ENCODE measurements at regions not wholly inside any gene's neighbourhood (a gene's known extent, or its start where the extent isn't known, plus 50 kb on each side); places are given as distances from the start of the nearest gene placed in this dataset.

- no peaks in the 10 kb centered on the region for H3K36me3 ChIP-seq (ENCODE audit: control insufficient read depth, insufficient read depth, low read length)
- H2AFZ ChIP-seq (ENCODE audit: low read length), result no peak overlapping the region
- H4K20me1 ChIP-seq (ENCODE audit: control insufficient read depth, extremely low read depth, insufficient read depth, low read length), result no peaks in the 10 kb centered on the region
- no peak overlapping the region for H3K4me3 ChIP-seq (replicated peaks in 1 of 4; ENCODE audit: control extremely low read depth in 1 of 4, insufficient read depth in 1 of 4, low read depth in 3 of 4, low read length in 4 of 4)
- no peaks in the 10 kb centered on the region for H3K4me1 ChIP-seq (ENCODE audit: control insufficient read depth, extremely low read depth, insufficient read depth, low read length)
- DNase-seq (ENCODE audit: low read depth in 2 of 2), result no peak
- no peaks in the 10 kb centered on the region for H3K79me2 ChIP-seq (ENCODE audit: control insufficient read depth, insufficient read depth, low read length)
- H3K9ac ChIP-seq (ENCODE audit: insufficient read depth, low read length), result no peak overlapping the region
- no peak for TF ChIP-seq EZH2 (IDR thresholded peaks at IDR 0.05; ENCODE audit: low read length, missing control alignments)
- TF ChIP-seq CTCF (conservative IDR thresholded peaks at IDR 0.05 in 1 of 2, IDR thresholded peaks at IDR 0.05 in 1 of 2; ENCODE audit: low read depth in 1 of 2, low read length in 2 of 2), result no peak
- no peak overlapping the region for H3K4me2 ChIP-seq (ENCODE audit: extremely low read depth, insufficient read depth, low read length)
- H3K9me3 ChIP-seq (ENCODE audit: control insufficient read depth, insufficient read depth, low read depth, low read length), result no peaks in the 10 kb centered on the region
- H3K27ac ChIP-seq (ENCODE audit: insufficient read depth, low read length), result no peak overlapping the region
- no peaks in the 10 kb centered on the region for H3K27me3 ChIP-seq (ENCODE audit: control insufficient read depth, insufficient read depth, low read length)
These were observed 71.0 kb downstream of the NENF start for GRCh38 chr1:212503714-212504113.

GRCh38 chr1:212504171-212504803 is 71.6 kb downstream of the NENF start:
- Histone ChIP-seq H3K27me3 (ENCODE audit: control insufficient read depth, insufficient read depth, low read length) (no peaks in the 10 kb centered on the region), H3K4me1 (ENCODE audit: control insufficient read depth, extremely low read depth, insufficient read depth, low read length) (no peaks in the 10 kb centered on the region), H3K9me3 (ENCODE audit: control insufficient read depth, insufficient read depth, low read depth, low read length) (no peaks in the 10 kb centered on the region), H3K4me2 (ENCODE audit: extremely low read depth, insufficient read depth, low read length) (no peak overlapping the region), H3K36me3 (ENCODE audit: control insufficient read depth, insufficient read depth, low read length) (no peaks in the 10 kb centered on the region), H3K27ac (ENCODE audit: insufficient read depth, low read length) (no peak overlapping the region), H3K9ac (ENCODE audit: insufficient read depth, low read length) (no peak overlapping the region), H3K4me3 (replicated peaks in 1 of 4; ENCODE audit: control extremely low read depth in 1 of 4, insufficient read depth in 1 of 4, low read depth in 3 of 4, low read length in 4 of 4) (no peak overlapping the region), H3K79me2 (ENCODE audit: control insufficient read depth, insufficient read depth, low read length) (no peaks in the 10 kb centered on the region), H2AFZ (ENCODE audit: low read length) (no peak overlapping the region), H4K20me1 (ENCODE audit: control insufficient read depth, extremely low read depth, insufficient read depth, low read length) (no peaks in the 10 kb centered on the region)
- no peak for DNase-seq (ENCODE audit: low read depth in 2 of 2)
- TF ChIP-seq EZH2 (IDR thresholded peaks at IDR 0.05; ENCODE audit: low read length, missing control alignments) (no peak), CTCF (conservative IDR thresholded peaks at IDR 0.05 in 1 of 2, IDR thresholded peaks at IDR 0.05 in 1 of 2; ENCODE audit: low read depth in 1 of 2, low read length in 2 of 2) (no peak)

- no peak overlapping the region for H3K9ac ChIP-seq (ENCODE audit: insufficient read depth, low read length)
- TF ChIP-seq EZH2 (IDR thresholded peaks at IDR 0.05; ENCODE audit: low read length, missing control alignments), result no peak
- no peak for TF ChIP-seq CTCF (conservative IDR thresholded peaks at IDR 0.05 in 1 of 2, IDR thresholded peaks at IDR 0.05 in 1 of 2; ENCODE audit: low read depth in 1 of 2, low read length in 2 of 2)
- H3K4me3 ChIP-seq (replicated peaks in 1 of 4; ENCODE audit: control extremely low read depth in 1 of 4, insufficient read depth in 1 of 4, low read depth in 3 of 4, low read length in 4 of 4), result no peak overlapping the region
- no peak for DNase-seq (ENCODE audit: low read depth in 2 of 2)
- H3K79me2 ChIP-seq (ENCODE audit: control insufficient read depth, insufficient read depth, low read length), result no peaks in the 10 kb centered on the region
- no peak overlapping the region for H3K4me2 ChIP-seq (ENCODE audit: extremely low read depth, insufficient read depth, low read length)
- no peaks in the 10 kb centered on the region for H3K27me3 ChIP-seq (ENCODE audit: control insufficient read depth, insufficient read depth, low read length)
- H2AFZ ChIP-seq (ENCODE audit: low read length), result no peak overlapping the region
- H3K27ac ChIP-seq (ENCODE audit: insufficient read depth, low read length), result no peak overlapping the region
- H4K20me1 ChIP-seq (ENCODE audit: control insufficient read depth, extremely low read depth, insufficient read depth, low read length), result no peaks in the 10 kb centered on the region
- no peaks in the 10 kb centered on the region for H3K4me1 ChIP-seq (ENCODE audit: control insufficient read depth, extremely low read depth, insufficient read depth, low read length)
- H3K36me3 ChIP-seq (ENCODE audit: control insufficient read depth, insufficient read depth, low read length), result no peaks in the 10 kb centered on the region
- no peaks in the 10 kb centered on the region for H3K9me3 ChIP-seq (ENCODE audit: control insufficient read depth, insufficient read depth, low read depth, low read length)
These were observed 73.9 kb downstream of the NENF start for GRCh38 chr1:212506666-212507065.

Data from fibroblast of lung (primary cell).